IPS-15b (cell line): ENCODE measurements at regions not wholly inside any gene's neighbourhood (a gene's known extent, or its start where the extent isn't known, plus 50 kb on each side); places are given as distances from the start of the nearest gene placed in this dataset.
"Not testable (repeated sequence)": the region's sequence is repeated elsewhere in the genome, so short reads cannot be mapped to it uniquely, and the experiment has no call there.

Experiments
- H3K27me3 ChIP-seq: one replicate; pipeline ENCODE4 v1.6.1; 2013; ENCODE audit warnings: low read length; ENCODE audit not compliant: control insufficient read depth, insufficient read depth
- H3K36me3 ChIP-seq: one replicate; pipeline ENCODE4 v1.6.1; 2013; ENCODE audit warnings: low read length; ENCODE audit not compliant: control insufficient read depth, insufficient read depth
- H3K4me1 ChIP-seq: one replicate; pipeline ENCODE4 v1.6.1; 2013; ENCODE audit warnings: mild to moderate bottlenecking, low read length; ENCODE audit not compliant: control insufficient read depth, insufficient read depth
- H3K4me3 ChIP-seq: one replicate; pipeline ENCODE4 v1.5.1; 2013; ENCODE audit warnings: low read depth, low read length
- H3K9ac ChIP-seq: one replicate; pipeline ENCODE4 v1.6.1; 2013; ENCODE audit warnings: low read depth, mild to moderate bottlenecking, low read length
- H3K9me3 ChIP-seq: one replicate; pipeline ENCODE4 v1.6.1; 2013; ENCODE audit warnings: mild to moderate bottlenecking, low read length; ENCODE audit not compliant: control insufficient read depth, insufficient read depth

- Histone ChIP-seq H3K36me3 (no peaks in the 10 kb centered on the region), H3K27me3 (no peaks in the 10 kb centered on the region), H3K9me3 (no peaks in the 10 kb centered on the region), H3K9ac (no peak overlapping the region), H3K4me3 (no peak overlapping the region), H3K4me1 (no peaks in the 10 kb centered on the region)
Measured at GRCh38 chr3:81884791-81885190, 123.3 kb upstream of the GBE1 start.

GRCh38 chr3:81876826-81877225, 115.4 kb upstream of the GBE1 start:
- Histone ChIP-seq H3K4me3 (no peak overlapping the region), H3K9me3 (peaks cover 9% of the 10 kb centered on the region), H3K4me1 (no peaks in the 10 kb centered on the region), H3K36me3 (no peaks in the 10 kb centered on the region), H3K27me3 (no peaks in the 10 kb centered on the region), H3K9ac (no peak overlapping the region)

GRCh38 chr3:81874738-81875137, 113.3 kb upstream of the GBE1 start:
- Histone ChIP-seq H3K9me3 (peaks cover 9% of the 10 kb centered on the region), H3K9ac (no peak overlapping the region), H3K36me3 (no peaks in the 10 kb centered on the region), H3K27me3 (no peaks in the 10 kb centered on the region), H3K4me1 (no peaks in the 10 kb centered on the region), H3K4me3 (no peak overlapping the region)

GRCh38 chr3:81872566-81872965, 111.1 kb upstream of the GBE1 start:
- no peaks in the 10 kb centered on the region for H3K27me3 ChIP-seq
- H3K36me3 ChIP-seq: no peaks in the 10 kb centered on the region
- H3K9ac ChIP-seq: no peak overlapping the region
- H3K9me3 ChIP-seq: peaks cover 2% of the 10 kb centered on the region
- no peaks in the 10 kb centered on the region for H3K4me1 ChIP-seq
- no peak overlapping the region for H3K4me3 ChIP-seq

- Histone ChIP-seq H3K9ac (no peak overlapping the region), H3K36me3 (no peaks in the 10 kb centered on the region), H3K4me3 (no peak overlapping the region), H3K4me1 (no peaks in the 10 kb centered on the region), H3K27me3 (no peaks in the 10 kb centered on the region), H3K9me3 (no peaks in the 10 kb centered on the region)
Measured at GRCh38 chr3:81871358-81872155, 110.1 kb upstream of the GBE1 start.

GRCh38 chr3:81869382-81869781, 107.9 kb upstream of the GBE1 start:
- Histone ChIP-seq H3K4me1 (peaks cover 4% of the 10 kb centered on the region), H3K36me3 (no peaks in the 10 kb centered on the region), H3K4me3 (no peak overlapping the region), H3K9me3 (no peaks in the 10 kb centered on the region), H3K27me3 (no peaks in the 10 kb centered on the region), H3K9ac (no peak overlapping the region)

- Histone ChIP-seq H3K9ac (no peak overlapping the region), H3K4me3 (no peak overlapping the region), H3K9me3 (no peaks in the 10 kb centered on the region), H3K36me3 (no peaks in the 10 kb centered on the region), H3K4me1 (peaks cover 4% of the 10 kb centered on the region), H3K27me3 (no peaks in the 10 kb centered on the region)
Measured at GRCh38 chr3:81868597-81868996, 107.2 kb upstream of the GBE1 start.

- Histone ChIP-seq H3K4me3 (no peak overlapping the region), H3K27me3 (no peaks in the 10 kb centered on the region), H3K9me3 (no peaks in the 10 kb centered on the region), H3K9ac (no peak overlapping the region), H3K36me3 (no peaks in the 10 kb centered on the region), H3K4me1 (peaks cover 4% of the 10 kb centered on the region)
Measured at GRCh38 chr3:81867875-81868274, 106.4 kb upstream of the GBE1 start.

- not testable (repeated sequence) for H3K4me3 ChIP-seq, H3K27me3 ChIP-seq, H3K9ac ChIP-seq
Measured at GRCh38 chr3:81865164-81865563, 103.7 kb upstream of the GBE1 start.

GRCh38 chr3:81864272-81864671, 102.8 kb upstream of the GBE1 start:
- H3K9ac ChIP-seq: no peak overlapping the region
- H3K4me1 ChIP-seq: peaks cover 4% of the 10 kb centered on the region
- H3K9me3 ChIP-seq: no peaks in the 10 kb centered on the region
- H3K4me3 ChIP-seq: no peak overlapping the region
- no peaks in the 10 kb centered on the region for H3K36me3 ChIP-seq
- no peaks in the 10 kb centered on the region for H3K27me3 ChIP-seq

More at GRCh38 chr3:81865164-81865563, 103.7 kb upstream of the GBE1 start:
- H3K36me3 ChIP-seq, H3K4me1 ChIP-seq, H3K9me3 ChIP-seq: not testable (repeated sequence)

- H3K9ac ChIP-seq: no peak overlapping the region
- no peaks in the 10 kb centered on the region for H3K27me3 ChIP-seq
- H3K36me3 ChIP-seq: no peaks in the 10 kb centered on the region
- peaks cover 4% of the 10 kb centered on the region for H3K4me1 ChIP-seq
- no peak overlapping the region for H3K4me3 ChIP-seq
- H3K9me3 ChIP-seq: no peaks in the 10 kb centered on the region
Measured at GRCh38 chr3:81863756-81864155, 102.3 kb upstream of the GBE1 start.

GRCh38 chr3:81861593-81861992, 100.1 kb upstream of the GBE1 start:
- H3K36me3 ChIP-seq: no peaks in the 10 kb centered on the region
- peaks cover 4% of the 10 kb centered on the region for H3K4me1 ChIP-seq
- H3K27me3 ChIP-seq: no peaks in the 10 kb centered on the region
- no peak overlapping the region for H3K9ac ChIP-seq
- no peaks in the 10 kb centered on the region for H3K9me3 ChIP-seq
- H3K4me3 ChIP-seq: no peak overlapping the region
